Keratinocyte (primary cell): ENCODE measurements at regions not wholly inside any gene's neighbourhood (a gene's known extent, or its start where the extent isn't known, plus 50 kb on each side); places are given as distances from the start of the nearest gene placed in this dataset.

Experiments
- EZH2 ChIP-seq: IDR thresholded peaks from one replicate; pipeline ENCODE4 v1.6.1; 2012; ENCODE audit warnings: inconsistent platforms, mild to moderate bottlenecking, low read length, moderate library complexity
- TF ChIP-seq, protein P1 (sequence below), 3 experiments: IDR thresholded peaks in 1 of 3; conservative IDR thresholded peaks in 1 of 3; optimal IDR thresholded peaks in 1 of 3; 2 replicates in 2 of 3; 3 replicates in 1 of 3; pipeline versions ENCODE3 to v1.5.1; 2011; ENCODE audit warnings: low read length in 3 of 3, mild to moderate bottlenecking in 3 of 3, moderate library complexity in 2 of 3, control low read depth in 1 of 3, inconsistent platforms in 1 of 3; ENCODE audit not compliant: insufficient read depth in 2 of 3; ENCODE audit errors: extremely low read depth in 1 of 3

DNA sequence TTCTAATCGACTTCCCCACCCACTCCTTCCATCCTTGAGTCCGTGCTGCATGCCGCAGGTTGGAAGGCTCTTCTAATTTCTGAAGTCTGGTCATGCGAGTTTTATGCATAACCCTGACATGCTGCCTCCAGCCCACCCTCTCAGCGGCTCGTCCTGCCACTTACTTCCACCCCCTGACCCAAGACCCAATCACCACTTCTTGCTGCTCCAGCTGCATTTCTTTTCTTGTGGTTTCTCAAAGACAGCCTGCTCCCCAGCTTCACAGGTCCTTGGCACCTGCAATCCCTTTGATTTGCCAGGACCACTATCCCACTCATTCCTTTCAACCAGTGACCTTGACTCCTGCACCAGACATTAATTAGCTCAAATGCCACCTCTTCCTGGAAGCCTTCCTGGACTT is 486.7 kb downstream of the VRK1 start:
- TF ChIP-seq, protein P1, sequence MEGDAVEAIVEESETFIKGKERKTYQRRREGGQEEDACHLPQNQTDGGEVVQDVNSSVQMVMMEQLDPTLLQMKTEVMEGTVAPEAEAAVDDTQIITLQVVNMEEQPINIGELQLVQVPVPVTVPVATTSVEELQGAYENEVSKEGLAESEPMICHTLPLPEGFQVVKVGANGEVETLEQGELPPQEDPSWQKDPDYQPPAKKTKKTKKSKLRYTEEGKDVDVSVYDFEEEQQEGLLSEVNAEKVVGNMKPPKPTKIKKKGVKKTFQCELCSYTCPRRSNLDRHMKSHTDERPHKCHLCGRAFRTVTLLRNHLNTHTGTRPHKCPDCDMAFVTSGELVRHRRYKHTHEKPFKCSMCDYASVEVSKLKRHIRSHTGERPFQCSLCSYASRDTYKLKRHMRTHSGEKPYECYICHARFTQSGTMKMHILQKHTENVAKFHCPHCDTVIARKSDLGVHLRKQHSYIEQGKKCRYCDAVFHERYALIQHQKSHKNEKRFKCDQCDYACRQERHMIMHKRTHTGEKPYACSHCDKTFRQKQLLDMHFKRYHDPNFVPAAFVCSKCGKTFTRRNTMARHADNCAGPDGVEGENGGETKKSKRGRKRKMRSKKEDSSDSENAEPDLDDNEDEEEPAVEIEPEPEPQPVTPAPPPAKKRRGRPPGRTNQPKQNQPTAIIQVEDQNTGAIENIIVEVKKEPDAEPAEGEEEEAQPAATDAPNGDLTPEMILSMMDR (optimal IDR thresholded peaks at IDR 0.05 in 1 of 3, IDR thresholded peaks at IDR 0.05 in 1 of 3, conservative IDR thresholded peaks at IDR 0.05 in 1 of 3; ENCODE audit: extremely low read depth in 1 of 3, insufficient read depth in 2 of 3, low read length in 3 of 3): no peak
- no peak for TF ChIP-seq EZH2
